ENCODE measurements at regions not wholly inside any gene's neighbourhood (a gene's known extent, or its start where the extent isn't known, plus 50 kb on each side); places are given as distances from the start of the nearest gene placed in this dataset.

DNA sequence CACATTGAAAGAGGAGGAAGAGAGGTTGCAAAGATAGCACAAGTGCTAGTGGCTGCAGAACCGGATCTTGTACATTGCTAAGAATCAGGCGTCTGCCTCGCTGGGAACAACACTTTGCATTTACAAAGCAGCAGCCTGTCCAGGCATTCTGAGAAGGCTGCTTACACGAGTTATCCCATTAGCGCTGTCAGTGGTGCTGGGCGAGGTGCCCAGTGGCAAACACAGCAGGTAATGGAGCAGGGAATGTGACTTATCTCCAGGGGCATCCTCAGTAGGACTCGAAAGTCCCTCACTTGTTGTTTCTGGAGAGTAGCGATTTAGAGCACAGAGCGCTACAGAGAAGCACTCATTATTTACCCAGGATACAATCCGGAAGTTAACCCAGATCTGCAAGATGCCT lies 209.6 kb downstream of the OLFM4 start:
- Histone ChIP-seq H3K79me2 (ENCODE audit: control insufficient read depth in 1 of 2, insufficient read depth in 2 of 2, low read length in 2 of 2) (no peaks in the 10 kb centered on the region), H3K27ac (ENCODE audit: low read depth, low read length) (no peak overlapping the region), H3K18ac (ENCODE audit: extremely low read depth, low read length) (no peak overlapping the region), H3K4ac (replicated peaks; ENCODE audit: insufficient read length, low read depth, low read length) (no peak overlapping the region), H2BK5ac (ENCODE audit: low read depth, low read length) (no peak overlapping the region), H3K9me3 (ENCODE audit: insufficient read depth in 2 of 2, low read depth in 1 of 2, low read length in 1 of 2) (no peaks in the 10 kb centered on the region), H3K14ac (ENCODE audit: insufficient read length) (no peak overlapping the region), H3K36me3 (ENCODE audit: control insufficient read depth in 2 of 4, insufficient read depth in 4 of 4, low read length in 3 of 4) (no peaks in the 10 kb centered on the region), H3K4me1 (replicated peaks in 1 of 4; ENCODE audit: control insufficient read depth in 3 of 4, insufficient read depth in 4 of 4, low read length in 3 of 4) (peaks cover 0 to 8% (median 0%) of the 10 kb centered on the region in 4 experiments; a peak in 3 of 7 replicates), H2BK12ac (ENCODE audit: low read depth, low read length) (no peak overlapping the region), H4K91ac (replicated peaks; ENCODE audit: insufficient read length, low read length) (no peak overlapping the region), H2BK120ac (replicated peaks; ENCODE audit: low read depth, low read length) (no peak overlapping the region), H3K79me1 (ENCODE audit: low read depth, low read length) (no peaks in the 10 kb centered on the region), H2AK5ac (ENCODE audit: low read depth, low read length) (no peak overlapping the region), H2BK15ac (ENCODE audit: low read length) (no peak overlapping the region), H3K4me3 (ENCODE audit: extremely low read depth in 1 of 4, insufficient read depth in 2 of 4, low read depth in 3 of 4, low read length in 4 of 4) (no peak overlapping the region), H3K9ac (replicated peaks in 1 of 4; ENCODE audit: extremely low read depth in 1 of 4, low read depth in 3 of 4, low read length in 3 of 4) (no peak overlapping the region; a peak in 1 of 7 replicates), H4K8ac (ENCODE audit: extremely low read depth, insufficient read depth, low read length) (no peak overlapping the region), H4K5ac (ENCODE audit: insufficient read length, low read depth, low read length) (no peak overlapping the region), H4K20me1 (replicated peaks in 1 of 2; ENCODE audit: control insufficient read depth in 1 of 2, insufficient read depth in 2 of 2, low read length in 2 of 2) (no peaks in the 10 kb centered on the region), H3K23me2 (ENCODE audit: low read depth, low read length) (no peaks in the 10 kb centered on the region), H2BK20ac (ENCODE audit: low read length) (no peak overlapping the region), H3K23ac (ENCODE audit: insufficient read length) (no peak overlapping the region), H3K56ac (replicated peaks; ENCODE audit: insufficient read length, low read depth, low read length) (no peak overlapping the region), H3K4me2 (ENCODE audit: insufficient read depth in 1 of 2, low read depth in 2 of 2, low read length in 2 of 2) (no peak overlapping the region), H3K27me3 (replicated peaks in 1 of 4; ENCODE audit: control insufficient read depth in 3 of 4, extremely low read depth in 1 of 4, insufficient read depth in 3 of 4, low read length in 3 of 4) (peaks cover 0 to 1% (median 0%) of the 10 kb centered on the region in 4 experiments; a peak in 1 of 7 replicates), H2AFZ (ENCODE audit: low read length) (no peak overlapping the region)
- TF ChIP-seq, protein P1, sequence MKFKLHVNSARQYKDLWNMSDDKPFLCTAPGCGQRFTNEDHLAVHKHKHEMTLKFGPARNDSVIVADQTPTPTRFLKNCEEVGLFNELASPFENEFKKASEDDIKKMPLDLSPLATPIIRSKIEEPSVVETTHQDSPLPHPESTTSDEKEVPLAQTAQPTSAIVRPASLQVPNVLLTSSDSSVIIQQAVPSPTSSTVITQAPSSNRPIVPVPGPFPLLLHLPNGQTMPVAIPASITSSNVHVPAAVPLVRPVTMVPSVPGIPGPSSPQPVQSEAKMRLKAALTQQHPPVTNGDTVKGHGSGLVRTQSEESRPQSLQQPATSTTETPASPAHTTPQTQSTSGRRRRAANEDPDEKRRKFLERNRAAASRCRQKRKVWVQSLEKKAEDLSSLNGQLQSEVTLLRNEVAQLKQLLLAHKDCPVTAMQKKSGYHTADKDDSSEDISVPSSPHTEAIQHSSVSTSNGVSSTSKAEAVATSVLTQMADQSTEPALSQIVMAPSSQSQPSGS (IDR thresholded peaks at IDR 0.05; ENCODE audit: low read length): no peak
- TF ChIP-seq PHF8 (conservative IDR thresholded peaks at IDR 0.05; ENCODE audit: low read depth, low read length) (no peak), CHD2 (IDR thresholded peaks at IDR 0.05; ENCODE audit: low read length) (no peak), EP300 (IDR thresholded peaks at IDR 0.05; ENCODE audit: borderline replicate concordance in 1 of 2, low read depth in 2 of 2, low read length in 2 of 2) (no peak), SAP30 (IDR thresholded peaks at IDR 0.05; ENCODE audit: insufficient read depth, insufficient replicate concordance, low read length) (no peak), HDAC6 (IDR thresholded peaks at IDR 0.05; ENCODE audit: low read depth, low read length) (no peak)
- 80% methylated on average over 10 of the region's 10 CpGs; no CpG with 5 or more reads in 1 of the 2 experiments for WGBS, 2 experiments (ENCODE audit: extremely low coverage in 1 of 2, insufficient coverage in 1 of 2, insufficient read length in 1 of 2, insufficient replicate concordance in 2 of 2, low coverage in 1 of 2, low lambda C conversion rate in 2 of 2, missing lambda C conversion rate in 1 of 2)
- DNase-seq (ENCODE audit: low read depth in 1 of 2, low spot score in 2 of 2) (no peak), FAIRE-seq (no peak)
- POLR2A ChIA-PET (ENCODE audit: partially characterized antibody): no interaction called here
- CTCF ChIA-PET (ENCODE audit: partially characterized antibody): interaction anchor here (1.4 to 2.8 kb wide), 2 partner anchors 13 to 32 kb away, joined by 8 to 11 read pairs; no protein-coding TSS in a partner anchor
